H1 (cell line): ENCODE measurements at regions not wholly inside any gene's neighbourhood (a gene's known extent, or its start where the extent isn't known, plus 50 kb on each side); places are given as distances from the start of the nearest gene placed in this dataset.

Experiments
- CEBPB ChIP-seq: IDR thresholded peaks from 2 replicates; pipeline ENCODE4 v1.6.1; 2012; ENCODE audit warnings: low read depth, low read length
- CTCF ChIP-seq, 3 experiments: IDR thresholded peaks; 1 replicate in 2 of 3; 2 replicates in 1 of 3; pipeline versions ENCODE4 v1.5.1 to v1.6.1; 2011; ENCODE audit warnings: low read length in 3 of 3, mild to moderate bottlenecking in 3 of 3, inconsistent platforms in 2 of 3, low read depth in 1 of 3, moderate library complexity in 1 of 3; ENCODE audit not compliant: insufficient read depth in 1 of 3; ENCODE audit errors: control extremely low read depth in 1 of 3
- EP300 ChIP-seq, 2 experiments: IDR thresholded peaks; 1 replicate in 1 of 2; 2 replicates in 1 of 2; pipeline ENCODE4 v1.6.1; 2011 to 2012; ENCODE audit warnings: low read depth in 2 of 2, low read length in 2 of 2, mild to moderate bottlenecking in 2 of 2, borderline replicate concordance in 1 of 2, inconsistent platforms in 1 of 2, moderate library complexity in 1 of 2
- NANOG ChIP-seq: IDR thresholded peaks from 2 replicates; pipeline ENCODE4 v1.6.1; 2011; ENCODE audit warnings: low read length, low read depth, mild to moderate bottlenecking, inconsistent platforms; ENCODE audit not compliant: insufficient read depth, poor library complexity, severe bottlenecking
- RNF2 ChIP-seq: fragments of 200-900, 300-1000 bp; sonication (generic); IDR thresholded peaks from 2 replicates; pipeline ENCODE4 v1.7.1; 2016; ENCODE audit warnings: borderline replicate concordance, low read depth, mild to moderate bottlenecking, antibody characterized with exemption, low read length; ENCODE audit not compliant: poor library complexity, severe bottlenecking; ENCODE audit errors: missing control alignments
- ZNF274 ChIP-seq: IDR thresholded peaks from 2 replicates; pipeline ENCODE4 v1.7.0; 2012; ENCODE audit warnings: low read length, borderline replicate concordance; ENCODE audit errors: extremely low read depth

DNA sequence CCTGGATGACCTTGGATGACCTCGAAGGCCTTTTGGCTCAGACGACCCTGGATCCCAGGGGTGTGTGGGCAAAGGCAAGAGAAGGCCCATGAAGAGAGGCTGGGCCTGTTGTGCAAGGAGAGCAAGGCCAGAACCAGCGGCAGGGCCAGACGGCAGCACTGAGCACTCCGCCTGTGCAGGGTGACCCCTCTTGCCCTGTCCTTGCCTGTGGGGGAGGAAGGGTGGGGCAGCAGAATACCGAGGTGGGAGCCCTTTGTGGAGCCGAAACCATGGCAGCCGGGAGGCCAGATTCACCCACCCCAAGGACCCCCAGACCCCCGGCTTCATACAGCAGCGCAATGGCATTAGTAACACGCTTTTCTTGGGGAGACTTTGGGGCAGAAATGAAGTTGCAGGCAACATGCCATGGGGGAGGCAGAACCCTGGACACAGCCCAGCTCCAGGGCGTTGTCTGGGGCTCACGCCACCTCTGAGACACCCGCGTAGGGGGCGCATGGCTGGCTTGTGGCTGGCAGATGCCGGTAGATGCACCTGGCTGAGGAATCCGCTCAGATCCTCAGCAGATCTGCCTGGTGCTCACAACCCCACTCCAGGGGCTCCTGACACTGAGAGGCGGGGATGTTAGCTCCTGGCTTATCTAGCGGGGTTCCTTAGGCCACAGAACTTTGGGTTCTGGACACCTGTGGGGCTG is 114.5 kb downstream of the FAM53A start (continued):
- TF ChIP-seq CEBPB, result no peak
- TF ChIP-seq RNF2, result no peak
- TF ChIP-seq ZNF274, result no peak
- no peak for TF ChIP-seq CTCF (IDR thresholded peaks at IDR 0.05; ENCODE audit: control extremely low read depth in 1 of 3, insufficient read depth in 1 of 3, low read depth in 1 of 3, low read length in 3 of 3)
- TF ChIP-seq EP300 (IDR thresholded peaks at IDR 0.05; ENCODE audit: borderline replicate concordance in 1 of 2, low read depth in 2 of 2, low read length in 2 of 2), result no peak
- TF ChIP-seq NANOG, result no peak
